ENCODE measurements at regions not wholly inside any gene's neighbourhood (a gene's known extent, or its start where the extent isn't known, plus 50 kb on each side); places are given as distances from the start of the nearest gene placed in this dataset.

DNA sequence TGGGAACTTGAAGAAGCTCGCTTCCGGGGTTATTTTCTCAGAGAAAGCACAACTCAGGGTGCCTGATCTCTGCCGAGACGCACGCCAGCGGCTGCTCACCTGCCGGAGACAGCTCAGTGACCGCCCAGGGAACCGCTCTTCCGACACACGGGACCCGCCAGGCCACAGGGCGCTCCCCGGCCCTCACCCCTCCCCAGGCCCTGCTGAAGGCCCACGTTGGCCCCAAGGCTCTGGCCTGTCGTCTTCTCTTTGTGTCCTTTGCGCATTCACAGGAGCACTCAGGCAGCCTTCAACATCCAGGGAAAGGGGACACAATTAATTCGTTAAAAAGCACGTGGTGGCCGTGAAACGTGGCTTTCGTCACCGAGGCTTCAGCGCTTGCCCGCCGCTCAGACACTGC, 276.3 kb upstream of the SALL3 start:
- TF ChIP-seq POLR2A (IDR thresholded peaks at IDR 0.05; ENCODE audit: low read length) (no peak), GATA1 (IDR thresholded peaks at IDR 0.05; ENCODE audit: low read depth, low read length) (no peak)

Data from erythroblast (primary cell).